COR-L47 (cell line): ENCODE measurements at regions not wholly inside any gene's neighbourhood (a gene's known extent, or its start where the extent isn't known, plus 50 kb on each side); places are given as distances from the start of the nearest gene placed in this dataset.

Experiments
- DNase-seq: peaks from one replicate; lab custom pipeline; 2025; lab: John Stamatoyannopoulos, UW

DNA sequence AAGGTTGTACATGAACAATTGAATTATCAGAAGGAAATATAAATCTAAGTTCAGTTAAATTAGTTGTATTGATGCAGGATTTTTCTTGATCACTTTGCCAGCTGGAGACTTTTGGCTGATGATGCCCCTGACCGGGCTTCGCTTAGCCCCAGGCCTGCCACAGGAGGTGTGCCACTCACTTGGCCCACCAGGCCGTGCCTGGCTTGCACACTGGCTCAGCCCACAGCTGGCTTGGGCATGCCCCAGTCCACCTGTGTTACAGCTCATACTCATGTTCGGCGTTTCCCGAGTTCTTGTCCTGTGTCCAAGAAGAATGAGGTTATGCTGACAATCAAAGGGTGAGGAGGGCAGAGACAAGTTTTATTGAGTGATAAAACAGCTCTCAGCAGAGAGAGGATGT, 773.9 kb upstream of the FANCL start:
- DNase-seq, result no peak

DNA sequence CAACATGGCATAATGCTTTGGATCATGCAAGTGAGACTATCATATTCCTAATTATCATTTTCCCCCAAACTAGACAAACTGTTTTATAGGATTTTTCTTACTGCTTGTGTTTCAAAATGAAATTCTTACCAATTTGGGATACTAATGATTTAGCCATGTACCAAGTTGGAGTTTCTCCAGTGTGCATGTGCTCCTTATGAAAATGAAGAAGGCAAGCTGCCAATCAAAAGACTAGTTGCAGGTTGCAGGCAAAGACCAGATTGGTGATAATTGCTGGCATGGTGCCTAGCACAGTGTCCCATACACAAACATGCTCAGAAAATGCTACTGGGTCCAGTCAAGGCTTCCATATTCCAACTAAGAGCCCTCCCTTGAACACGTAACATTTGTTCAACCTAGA, 771.8 kb upstream of the FANCL start:
- no peak for DNase-seq

DNA sequence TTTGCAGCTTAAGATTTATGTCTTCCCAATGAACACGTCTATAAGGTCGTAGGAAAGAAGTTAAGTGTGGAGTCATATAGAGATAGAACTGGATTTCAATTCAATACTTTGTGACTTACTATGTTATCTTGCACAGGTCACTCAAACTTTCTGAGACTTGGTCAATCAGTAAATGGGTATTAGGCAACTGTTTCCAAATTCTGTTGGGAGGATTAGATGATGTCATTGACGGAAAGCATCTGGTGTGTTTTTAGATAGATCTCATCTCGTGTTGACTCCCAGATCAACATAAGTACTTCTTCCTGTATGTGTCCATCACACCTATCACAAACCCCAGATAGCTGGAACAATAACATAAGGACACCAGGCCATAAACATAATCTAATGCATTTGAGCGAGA, 771.1 kb upstream of the FANCL start:
- no peak for DNase-seq

DNA sequence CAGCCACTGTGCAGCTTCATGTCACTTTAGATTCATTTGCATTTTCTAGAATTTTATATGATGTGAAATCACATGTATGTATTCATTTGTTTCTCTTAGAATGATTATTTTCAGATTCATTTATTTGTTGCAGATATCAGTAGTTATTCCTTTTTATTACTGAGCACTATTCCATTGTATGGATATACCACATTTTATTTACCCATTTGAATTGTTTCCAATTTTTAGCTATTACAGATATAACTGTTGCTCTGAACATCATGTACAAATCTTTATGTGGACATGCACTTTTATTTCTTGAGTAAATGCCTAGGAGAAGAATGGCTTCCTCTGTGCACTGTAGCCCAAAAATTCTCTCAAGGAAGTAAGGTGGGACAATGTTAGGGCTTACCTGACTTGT, 767.8 kb upstream of the FANCL start:
- DNase-seq, result no peak

DNA sequence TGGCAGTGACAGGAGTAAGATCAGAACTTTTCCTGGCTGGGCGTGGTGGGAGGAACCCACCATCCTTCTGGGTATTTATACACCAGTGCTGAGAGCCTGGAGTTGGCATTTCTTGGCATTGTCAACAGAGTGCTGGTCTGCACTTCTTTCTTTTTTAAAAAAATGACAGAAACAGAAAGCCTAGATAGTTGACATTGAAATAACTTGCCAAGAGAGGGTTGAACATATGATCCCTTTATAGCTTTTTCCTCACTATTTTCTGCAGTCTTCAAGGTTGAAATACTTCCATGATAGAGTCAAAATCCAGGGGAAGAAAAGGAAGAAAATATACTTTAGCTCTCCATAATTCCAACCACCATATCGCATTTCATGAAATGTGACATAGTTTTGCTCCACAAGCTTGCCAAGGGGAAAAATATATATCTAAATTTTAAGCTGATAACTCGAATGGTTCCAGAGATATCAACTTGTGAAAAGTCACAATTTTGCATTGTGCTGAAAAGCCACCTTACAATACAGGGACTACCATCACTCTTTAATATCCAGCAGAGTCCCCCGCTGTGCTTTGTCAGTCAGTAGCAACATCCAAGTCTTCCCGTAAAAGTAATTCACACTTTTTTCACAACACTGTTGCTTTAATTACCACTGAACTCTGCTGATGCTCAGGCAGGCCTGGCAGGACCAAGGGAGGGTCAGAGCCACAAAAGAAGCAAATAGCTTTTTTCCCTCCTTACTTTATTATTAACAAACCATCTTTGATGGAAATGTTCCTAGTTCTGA, 764.9 kb upstream of the FANCL start:
- DNase-seq, result no peak

DNA sequence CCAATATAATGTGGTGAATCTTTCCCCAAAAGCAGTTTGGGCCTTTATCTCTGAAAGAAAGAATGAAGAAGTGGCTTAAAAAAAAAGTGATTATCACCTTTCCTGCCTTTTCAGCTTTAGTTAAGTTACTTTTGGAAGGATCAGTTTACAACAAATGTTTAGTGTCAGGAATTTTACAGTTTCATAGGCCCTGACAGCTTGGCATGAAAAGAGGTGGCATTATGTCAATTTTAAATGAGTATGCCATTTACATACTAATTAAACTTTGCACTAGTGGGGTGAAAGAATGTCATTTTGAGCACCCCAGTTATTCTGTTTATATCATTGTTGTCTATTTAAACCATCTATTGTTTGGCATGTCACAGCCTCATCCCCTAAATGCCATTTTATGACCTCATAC, 763.5 kb upstream of the FANCL start:
- no peak for DNase-seq

DNA sequence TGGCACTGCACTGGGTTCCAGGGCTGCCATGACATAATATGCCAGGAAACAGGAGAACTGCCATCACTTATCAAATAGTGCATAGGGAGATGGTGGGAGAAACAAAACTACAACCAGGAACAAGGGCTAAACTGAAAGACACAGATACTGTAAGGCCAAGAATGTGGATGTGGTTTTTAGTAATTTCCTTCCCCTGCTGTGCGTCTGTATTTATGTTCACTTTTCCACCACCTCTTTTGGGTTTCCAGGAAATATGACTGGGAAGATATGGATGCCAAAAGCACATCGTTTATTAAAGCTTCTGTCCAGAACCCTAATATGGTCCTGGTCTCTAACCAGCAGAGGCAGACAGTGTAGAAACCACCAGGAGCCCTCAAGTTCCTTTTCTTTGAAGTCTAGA, 759.7 kb upstream of the FANCL start:
- no peak for DNase-seq

DNA sequence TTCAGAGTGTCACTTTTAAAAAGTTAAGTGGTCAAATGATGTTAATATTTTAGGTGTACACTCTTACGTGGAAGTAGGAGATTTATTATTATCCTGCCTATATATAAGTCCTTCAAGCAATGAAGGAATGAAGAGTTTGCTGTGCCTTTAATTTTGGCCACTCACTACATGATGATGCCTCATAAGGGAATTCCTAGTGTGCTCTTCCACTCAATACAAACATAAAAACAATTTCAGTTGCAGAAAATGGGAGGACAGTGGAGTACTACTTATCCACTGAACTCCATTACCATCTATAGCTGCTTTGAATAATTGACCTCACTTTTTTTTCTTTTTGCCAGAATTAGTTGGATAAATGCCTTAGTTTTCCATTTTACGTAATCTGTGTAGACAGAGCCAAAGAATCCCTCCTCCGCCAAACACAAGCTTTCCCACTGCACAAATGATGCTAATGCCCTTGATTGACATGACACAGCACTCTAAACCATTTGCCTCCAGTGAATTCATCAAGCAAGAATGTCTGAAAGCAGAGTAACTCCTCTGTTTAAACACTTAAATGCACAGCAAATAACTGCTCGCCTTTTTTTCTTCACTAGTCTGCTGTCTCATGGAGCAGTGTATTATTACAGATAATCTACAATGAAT, 751.1 kb upstream of the FANCL start:
- DNase-seq, result peak; percentile 63

DNA sequence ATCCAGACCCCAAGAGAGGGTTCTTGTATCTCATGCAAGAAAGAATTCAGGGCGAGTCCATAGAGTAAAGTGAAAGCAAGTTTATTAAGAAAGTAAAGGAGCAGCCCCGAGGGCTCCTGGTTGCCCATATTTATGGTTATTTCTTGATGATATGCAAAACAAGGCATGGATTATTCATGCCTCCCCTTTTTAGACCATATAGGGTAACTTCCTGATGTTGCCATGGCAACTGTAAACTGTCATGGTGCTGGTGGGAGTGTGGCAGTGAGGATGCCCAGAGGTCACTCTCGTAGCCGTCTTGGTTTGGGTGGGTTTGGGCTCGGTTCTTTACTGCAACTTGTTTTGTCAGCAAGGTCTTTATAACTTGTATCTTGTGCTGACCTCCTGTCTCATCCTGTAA, 750.2 kb upstream of the FANCL start:
- DNase-seq, result no peak

DNA sequence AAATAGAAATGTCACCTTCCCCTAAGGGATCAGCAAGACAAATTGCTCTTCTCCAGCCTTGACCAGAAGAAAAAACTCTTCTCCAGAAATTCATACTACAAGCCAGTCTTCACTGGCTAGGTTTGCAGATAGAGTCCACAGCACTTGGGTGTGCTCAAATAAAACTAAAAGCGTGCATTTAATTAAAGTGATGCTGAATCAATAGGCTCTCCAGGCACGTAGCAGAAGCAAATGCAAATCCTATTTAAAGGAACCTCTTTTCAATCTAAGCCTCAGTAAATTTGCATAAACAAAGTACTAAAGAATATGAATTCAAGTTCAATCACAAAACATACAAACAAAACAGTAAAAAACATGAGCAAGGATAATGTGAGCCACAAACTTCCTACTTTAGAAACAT, 744.4 kb upstream of the FANCL start:
- DNase-seq, result no peak

DNA sequence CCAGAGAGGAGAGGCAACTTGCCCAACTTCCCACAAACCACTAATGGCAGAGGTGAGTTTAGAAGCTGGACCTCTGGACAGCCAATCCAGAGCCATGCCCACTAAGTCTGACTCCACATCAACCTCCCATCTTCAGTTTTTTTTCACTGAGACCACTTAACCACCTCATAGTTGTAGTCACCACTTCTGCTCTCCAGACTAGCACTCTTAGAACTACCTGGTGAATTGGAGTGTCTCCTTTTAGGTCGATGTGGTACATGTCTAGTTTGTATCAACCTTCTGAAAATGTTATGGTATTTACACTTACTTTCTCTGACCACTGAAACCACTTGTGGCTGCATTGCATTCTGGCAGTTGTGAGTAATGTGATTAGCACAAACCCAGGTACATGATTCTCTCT, 743.6 kb upstream of the FANCL start:
- DNase-seq, result no peak

DNA sequence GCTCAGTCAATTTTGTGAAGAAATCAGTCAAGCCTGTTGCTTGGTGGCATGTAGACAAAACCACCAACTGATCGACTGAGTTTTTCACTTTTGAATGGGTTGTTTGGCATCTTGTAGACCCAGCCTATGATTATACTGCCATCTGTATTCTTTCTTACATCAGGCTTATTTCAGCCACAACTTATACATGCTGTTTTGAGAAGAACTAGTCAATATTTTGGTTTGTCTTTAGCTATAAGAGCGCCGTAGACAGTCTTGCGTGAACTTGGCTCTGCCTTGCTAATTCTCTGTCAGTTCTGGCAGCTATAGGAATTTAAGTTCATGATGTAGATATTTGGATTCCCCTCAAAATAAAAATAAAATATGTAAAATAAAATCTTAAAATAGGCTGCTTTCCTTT, 742.0 kb upstream of the FANCL start:
- DNase-seq, result no peak

DNA sequence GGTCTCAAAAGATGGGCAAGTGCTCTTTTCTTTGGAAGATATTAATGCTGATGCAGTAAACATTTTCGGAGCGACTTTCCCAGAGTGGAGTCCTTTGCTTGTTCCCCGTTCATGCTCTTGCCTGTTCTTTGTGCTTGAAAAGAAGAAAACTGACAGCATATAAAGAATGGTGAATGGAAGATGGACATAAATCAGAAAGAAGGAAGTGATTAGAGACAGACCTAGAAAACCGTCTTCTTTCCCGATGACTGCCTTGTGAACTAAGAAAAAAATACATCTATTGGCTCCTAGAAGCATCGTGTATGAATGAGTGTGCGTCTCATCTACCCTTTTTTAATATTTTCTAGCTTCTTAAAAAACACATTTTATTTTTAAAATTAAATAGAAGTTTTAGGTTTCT, 740.1 kb upstream of the FANCL start:
- no peak for DNase-seq

DNA sequence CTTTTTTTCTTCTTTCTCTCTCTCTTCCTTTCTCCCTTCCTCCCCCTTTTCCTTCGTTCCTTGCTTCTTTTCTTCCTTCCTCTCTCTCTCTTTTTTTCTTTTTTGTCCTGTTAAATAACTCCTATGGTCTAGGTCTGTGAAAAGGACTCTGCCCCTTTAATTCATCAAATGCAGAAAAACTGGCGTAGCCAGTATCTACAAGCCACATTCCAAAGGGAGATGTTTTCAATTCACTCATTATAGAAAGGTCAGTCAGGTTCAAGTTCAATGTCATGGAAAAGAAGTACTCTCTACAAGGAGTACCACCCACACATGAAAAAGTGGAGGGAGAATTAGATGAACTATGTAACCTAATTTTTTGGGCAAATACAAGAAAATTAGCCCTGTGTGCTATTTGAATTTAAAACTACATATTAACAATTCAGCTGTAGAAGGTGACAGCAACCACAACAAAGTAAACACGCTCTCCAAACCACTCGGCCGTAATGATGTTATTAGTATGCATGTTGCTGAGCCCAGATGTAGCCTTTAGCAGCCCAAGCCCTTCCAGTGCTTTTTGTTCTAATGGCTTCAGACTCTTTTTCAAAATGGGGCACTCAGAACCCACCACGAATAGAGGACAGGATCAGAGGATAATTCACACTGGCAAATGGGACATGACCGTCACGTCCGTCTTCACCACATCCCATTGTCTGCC, 735.4 kb upstream of the FANCL start:
- no peak for DNase-seq

DNA sequence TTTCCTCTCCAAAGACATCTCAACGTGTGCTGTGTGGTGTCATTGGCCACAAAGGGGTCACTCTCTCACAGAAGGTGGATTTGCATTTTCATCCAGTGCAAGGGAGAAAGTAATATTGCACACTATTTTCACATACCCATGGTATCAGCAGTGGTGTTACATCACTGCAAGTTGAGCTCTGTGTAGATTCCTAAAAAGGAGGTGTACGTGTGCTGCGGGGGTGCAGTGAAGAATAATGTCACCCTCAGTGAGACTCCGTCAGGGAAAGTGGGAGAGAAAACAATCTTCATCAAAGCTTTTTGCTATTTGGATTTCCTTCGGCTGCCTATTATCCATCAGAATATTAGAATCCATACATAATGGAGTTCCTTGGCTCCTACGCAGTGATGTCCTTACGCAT, 733.8 kb upstream of the FANCL start:
- DNase-seq, result no peak

DNA sequence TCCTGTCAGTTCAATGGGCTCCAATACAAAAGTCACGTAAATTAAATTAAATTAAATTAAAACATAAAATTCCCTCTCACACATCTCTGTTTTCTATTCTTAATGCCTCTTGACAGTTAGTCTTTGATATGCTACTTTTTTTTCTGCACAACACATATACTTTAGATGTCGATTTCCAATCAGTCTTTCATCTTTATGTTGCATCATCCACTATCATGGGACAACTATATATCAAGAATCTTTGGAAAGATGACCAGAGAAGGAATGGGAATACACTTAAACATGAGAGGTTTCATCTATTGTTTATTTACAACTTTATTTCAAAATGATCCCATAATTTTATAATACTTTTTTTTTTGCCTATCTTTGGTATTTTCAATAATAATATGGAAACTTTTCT, 733.3 kb upstream of the FANCL start:
- no peak for DNase-seq

DNA sequence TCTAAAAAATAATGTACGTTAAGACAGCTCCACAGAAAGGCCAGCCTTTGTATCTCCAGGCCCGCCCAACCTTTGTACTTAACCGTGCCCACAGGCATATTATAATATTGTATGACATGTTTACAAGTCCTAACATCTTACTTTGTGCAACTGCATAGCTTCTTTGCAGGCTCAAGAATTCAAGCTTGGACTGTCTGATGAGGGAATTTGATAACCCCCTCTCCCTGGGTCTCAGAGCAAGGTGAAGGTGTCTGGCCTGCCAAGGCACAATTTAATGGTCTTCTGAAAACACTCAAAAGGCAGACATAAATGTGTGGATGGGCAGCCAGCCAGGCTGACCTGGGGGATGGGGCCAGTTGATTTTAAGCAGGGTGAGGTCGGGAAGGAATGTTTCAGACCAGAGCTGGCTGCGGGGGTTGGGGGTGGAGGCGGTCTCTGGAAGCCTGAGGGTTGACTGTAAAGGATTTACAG, 732.7 kb upstream of the FANCL start:
- no peak for DNase-seq

DNA sequence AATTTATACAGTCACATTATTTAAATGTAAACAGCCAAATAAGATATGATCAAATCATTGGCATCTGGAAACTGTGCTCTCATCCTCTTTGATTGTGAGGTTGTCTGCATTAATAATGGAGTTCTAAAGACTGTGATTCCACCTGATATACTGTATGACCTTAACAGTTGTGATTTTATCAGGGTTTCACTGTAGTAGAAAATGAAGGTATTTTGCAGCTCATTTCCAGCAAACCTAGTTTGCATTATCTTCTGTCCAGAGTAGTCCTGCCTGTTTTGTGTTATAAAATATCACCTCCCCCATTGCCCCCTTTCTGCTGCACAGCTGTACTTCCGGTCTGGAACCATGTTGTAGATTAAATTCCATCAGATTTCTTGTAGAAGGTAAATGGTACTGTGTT, 731.6 kb upstream of the FANCL start:
- no peak for DNase-seq

DNA sequence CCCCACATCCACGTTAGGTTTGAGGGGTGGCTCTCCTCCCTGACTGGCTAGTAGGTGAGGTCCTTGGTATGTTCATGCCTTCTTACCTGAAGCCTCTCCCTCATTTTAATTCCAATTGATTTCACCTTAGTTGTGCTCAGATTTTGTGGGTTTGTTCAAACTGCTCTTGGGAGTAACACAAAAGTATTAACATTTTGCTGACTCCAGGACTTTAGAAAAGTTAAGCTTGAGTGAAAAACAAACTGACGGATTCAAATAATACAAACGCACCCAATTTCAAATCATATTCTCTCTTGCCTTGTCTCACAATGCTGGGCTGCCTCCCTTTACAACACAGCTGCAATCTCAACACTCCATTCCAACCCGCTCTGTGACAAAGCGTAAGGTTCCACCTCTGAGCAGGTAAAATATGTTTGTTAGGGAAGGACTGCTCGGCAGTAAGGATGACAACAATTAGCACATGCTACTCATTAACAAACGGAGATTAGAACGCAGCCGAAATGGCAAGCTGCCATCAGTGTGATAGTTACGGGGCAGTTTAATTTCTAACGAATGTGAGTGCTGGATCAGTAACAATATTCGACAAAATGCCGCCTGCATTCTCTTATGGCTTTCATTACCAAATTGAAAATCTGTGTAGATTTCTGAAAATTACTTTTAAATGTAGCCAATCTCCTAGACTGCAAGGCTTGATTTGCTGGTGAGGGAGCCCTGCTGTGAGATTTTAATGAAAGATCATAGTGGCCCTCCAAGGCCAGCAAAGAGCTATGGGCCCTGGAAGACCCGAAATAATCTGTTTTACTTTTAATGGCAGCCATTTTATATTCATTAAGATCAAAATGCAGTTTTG, 730.6 kb upstream of the FANCL start:
- no peak for DNase-seq

DNA sequence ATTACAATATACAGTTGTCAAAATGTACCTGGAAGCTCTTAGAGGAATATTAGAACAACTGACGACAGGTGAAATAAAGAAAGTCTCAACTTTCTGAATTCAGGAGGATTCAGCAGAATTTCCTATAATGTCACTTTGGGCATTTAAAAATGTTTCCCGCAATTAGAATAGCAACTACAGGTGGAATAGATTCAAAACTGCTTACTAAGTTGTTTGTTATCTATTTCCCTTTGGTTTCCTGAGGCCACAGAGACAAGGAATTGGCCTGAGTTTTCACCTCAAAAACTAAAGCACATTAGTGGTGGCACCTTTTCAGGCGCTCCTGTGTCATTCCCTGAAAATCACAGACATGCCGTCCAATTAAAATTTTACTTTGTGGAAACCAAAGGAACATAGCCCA, 729.2 kb upstream of the FANCL start:
- no peak for DNase-seq

DNA sequence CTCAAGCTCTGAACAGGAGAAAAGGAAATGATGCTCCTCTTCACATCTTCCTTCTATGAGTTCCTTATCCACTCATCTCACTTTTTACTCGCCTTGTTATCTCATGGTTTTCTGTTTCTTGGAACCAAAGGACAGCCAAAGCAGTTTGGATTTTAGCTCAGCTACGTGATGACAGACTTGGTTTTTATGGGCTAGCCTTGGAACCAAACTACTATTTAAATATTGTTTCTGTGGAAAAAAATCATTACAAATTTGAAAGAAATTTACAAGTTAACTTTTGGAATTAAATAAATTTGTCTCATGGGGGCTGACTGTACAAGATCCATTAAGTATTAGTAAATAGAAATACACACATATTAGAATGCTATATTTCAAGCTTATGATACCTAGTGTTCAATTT, 727.8 kb upstream of the FANCL start:
- DNase-seq, result no peak

DNA sequence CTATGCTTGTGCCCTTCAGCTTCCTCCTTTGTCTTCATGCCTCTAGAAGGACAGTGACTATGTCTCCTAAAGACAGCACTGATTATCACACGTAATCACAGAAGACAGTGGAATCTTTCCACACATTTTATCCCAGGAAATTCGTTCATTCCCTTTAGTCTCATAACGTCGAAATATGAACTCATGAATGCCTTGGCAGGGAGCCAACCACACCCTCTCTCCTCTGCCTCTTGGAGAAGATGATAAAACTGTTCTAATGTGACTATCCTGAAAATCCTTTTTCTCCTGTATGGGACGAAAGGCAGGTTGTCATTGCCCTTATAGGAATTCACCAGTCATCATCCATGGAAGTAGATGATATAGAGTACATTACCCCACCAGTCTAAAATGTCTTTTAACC, 726.6 kb upstream of the FANCL start:
- no peak for DNase-seq
